ENCODE measurements at regions not wholly inside any gene's neighbourhood (a gene's known extent, or its start where the extent isn't known, plus 50 kb on each side); places are given as distances from the start of the nearest gene placed in this dataset.
"Not testable (repeated sequence)": the region's sequence is repeated elsewhere in the genome, so short reads cannot be mapped to it uniquely, and the experiment has no call there.

DNA sequence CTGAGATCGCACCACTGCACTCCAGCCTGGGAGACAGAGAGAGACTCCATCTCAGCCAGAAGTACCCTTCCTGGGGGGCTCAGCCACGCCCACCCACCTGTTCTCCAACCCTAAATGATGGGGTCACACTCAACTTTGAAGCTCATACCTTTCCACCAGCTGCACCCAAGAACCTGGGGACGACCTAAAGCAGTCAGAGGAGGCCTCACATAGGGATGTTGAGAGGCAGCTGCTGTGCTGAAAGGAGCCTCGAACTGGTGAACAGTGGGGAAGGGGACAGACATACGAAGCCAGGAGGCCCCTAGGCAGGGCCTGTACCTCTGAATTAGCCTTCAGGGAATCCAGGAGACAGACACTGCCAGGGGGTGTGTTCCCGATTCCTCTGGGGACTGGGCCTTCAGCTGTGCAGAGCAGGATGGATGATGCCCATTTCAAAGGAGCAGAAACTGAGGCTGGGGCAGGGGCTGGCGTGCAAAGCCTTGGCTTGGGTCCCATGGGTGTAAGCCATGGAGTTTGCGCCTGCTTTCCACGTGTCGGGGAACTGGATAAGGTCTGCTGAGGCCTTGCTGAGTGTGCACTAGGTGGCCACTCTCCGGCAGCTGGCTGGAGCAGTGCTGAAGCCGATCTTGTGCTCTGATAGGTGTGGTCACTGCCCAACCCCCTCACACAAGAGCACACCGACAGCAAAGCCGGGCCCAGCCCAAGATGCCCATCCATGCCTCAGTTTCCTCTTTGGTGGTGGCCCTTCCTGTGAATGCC, 130.8 kb downstream of the CPZ start:
- TF ChIP-seq, protein P1, sequence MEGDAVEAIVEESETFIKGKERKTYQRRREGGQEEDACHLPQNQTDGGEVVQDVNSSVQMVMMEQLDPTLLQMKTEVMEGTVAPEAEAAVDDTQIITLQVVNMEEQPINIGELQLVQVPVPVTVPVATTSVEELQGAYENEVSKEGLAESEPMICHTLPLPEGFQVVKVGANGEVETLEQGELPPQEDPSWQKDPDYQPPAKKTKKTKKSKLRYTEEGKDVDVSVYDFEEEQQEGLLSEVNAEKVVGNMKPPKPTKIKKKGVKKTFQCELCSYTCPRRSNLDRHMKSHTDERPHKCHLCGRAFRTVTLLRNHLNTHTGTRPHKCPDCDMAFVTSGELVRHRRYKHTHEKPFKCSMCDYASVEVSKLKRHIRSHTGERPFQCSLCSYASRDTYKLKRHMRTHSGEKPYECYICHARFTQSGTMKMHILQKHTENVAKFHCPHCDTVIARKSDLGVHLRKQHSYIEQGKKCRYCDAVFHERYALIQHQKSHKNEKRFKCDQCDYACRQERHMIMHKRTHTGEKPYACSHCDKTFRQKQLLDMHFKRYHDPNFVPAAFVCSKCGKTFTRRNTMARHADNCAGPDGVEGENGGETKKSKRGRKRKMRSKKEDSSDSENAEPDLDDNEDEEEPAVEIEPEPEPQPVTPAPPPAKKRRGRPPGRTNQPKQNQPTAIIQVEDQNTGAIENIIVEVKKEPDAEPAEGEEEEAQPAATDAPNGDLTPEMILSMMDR (IDR thresholded peaks at IDR 0.05; ENCODE audit: low read depth, low read length), result no peak
- no peak overlapping the region for H3K4me3 ChIP-seq (ENCODE audit: low read depth, low read length)

DNA sequence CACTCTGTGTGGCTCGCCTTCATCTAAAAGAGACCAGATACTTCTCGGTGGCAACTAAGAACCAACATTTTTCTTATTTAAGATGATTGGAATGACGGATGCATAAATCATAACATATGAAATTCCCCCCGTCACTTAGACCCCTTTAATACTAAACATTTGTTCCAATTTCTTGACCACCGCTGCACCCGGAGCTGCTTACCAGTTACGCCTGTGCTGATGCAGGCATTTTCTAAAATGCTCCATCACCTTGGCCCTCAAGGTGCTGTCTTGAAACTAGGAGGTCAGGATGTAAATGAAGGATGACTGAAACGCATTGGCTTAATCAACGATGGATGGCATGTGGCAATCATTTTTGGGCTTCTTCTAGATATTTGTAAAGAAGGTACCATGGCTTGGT, 130.0 kb downstream of the CPZ start:
- TF ChIP-seq, protein P1 (IDR thresholded peaks at IDR 0.05; ENCODE audit: low read depth, low read length), result no peak
- no peak overlapping the region for H3K4me3 ChIP-seq (ENCODE audit: low read depth, low read length)

DNA sequence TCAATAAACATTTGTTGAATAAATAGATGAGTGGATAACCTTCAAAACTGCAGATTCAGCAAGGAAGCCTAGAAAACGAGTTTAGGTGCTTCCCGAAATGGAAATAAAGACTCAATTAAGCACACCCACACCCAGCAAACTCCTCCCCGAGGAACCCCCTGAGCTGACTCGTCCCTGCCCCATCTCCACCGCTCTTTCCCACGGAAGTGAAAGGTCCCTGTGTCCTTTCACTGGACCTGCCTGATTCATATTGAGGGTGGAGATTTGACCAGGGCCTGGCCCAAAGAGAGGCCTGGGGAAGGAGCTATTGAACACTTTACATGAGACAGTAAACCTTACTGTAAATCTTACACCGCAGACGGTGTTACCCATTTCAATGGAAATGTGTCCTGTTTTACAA, 129.1 kb downstream of the CPZ start:
- TF ChIP-seq, protein P1 (IDR thresholded peaks at IDR 0.05; ENCODE audit: low read depth, low read length), result no peak
- no peak overlapping the region for H3K4me3 ChIP-seq (ENCODE audit: low read depth, low read length)

DNA sequence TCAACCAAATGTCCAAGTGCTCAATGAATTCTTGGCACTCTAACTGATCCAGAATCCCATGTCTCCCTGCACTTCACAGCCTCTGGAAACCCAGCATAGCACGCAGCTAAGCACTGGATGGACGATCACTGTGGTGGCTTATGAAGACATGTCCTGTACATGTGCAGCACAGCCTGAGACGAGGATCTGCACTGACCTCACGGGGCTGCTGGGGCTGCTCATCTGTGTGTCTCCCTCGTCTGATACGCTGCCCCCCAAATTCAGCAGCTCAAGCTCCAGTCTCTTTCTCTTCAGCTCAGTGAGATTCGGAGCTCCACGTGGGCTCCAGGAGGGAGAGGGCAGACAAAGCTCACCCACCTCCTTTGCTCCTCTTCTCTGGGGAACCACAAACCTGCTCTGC, 126.9 kb downstream of the CPZ start:
- TF ChIP-seq, protein P1 (IDR thresholded peaks at IDR 0.05; ENCODE audit: low read depth, low read length), result no peak
- no peak overlapping the region for H3K4me3 ChIP-seq (ENCODE audit: low read depth, low read length)

DNA sequence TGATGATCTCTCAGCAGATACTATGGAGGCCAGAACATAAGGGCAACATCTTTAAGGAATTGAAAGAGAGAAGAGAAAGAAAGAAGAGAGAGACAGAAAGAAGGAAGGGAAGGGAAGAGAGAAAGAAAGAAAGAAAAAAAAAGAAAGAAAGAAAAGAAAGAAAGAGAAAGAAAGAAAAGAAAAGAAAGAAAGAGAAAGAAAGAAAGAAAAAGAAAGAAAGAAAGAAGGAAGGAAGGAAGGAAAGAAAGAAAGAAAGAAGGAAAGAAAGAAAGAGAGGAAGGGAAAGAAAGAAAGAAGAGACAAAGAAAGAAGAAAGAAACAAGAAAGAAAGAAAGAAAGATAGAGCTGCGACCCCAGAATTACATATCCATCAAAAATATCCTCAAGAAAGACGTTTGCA, 124.9 kb downstream of the CPZ start:
- H3K4me3 ChIP-seq (ENCODE audit: low read depth, low read length), result not testable (repeated sequence)

DNA sequence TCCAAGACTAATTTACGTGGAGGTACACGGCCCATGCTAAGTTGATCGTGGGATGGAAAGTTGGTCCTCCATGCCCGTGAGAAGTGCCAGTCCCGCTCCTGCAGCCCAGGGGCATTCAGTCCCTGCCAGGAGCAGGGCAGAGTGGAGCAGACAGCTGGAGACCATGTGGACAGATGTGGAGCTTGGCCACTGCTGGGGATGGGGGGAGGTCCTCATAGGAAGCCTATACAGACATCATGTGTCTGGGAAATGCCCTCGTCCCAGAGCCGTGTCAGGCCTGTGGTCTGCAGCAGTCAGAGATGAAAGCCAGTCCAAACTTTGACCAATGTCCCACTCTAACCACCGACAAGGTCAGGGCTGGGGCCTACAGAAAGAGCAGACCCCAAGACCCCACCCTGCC, 118.4 kb downstream of the CPZ start:
- H3K4me3 ChIP-seq (ENCODE audit: low read depth, low read length), result no peak overlapping the region
- TF ChIP-seq, protein P1 (IDR thresholded peaks at IDR 0.05; ENCODE audit: low read depth, low read length), result no peak

DNA sequence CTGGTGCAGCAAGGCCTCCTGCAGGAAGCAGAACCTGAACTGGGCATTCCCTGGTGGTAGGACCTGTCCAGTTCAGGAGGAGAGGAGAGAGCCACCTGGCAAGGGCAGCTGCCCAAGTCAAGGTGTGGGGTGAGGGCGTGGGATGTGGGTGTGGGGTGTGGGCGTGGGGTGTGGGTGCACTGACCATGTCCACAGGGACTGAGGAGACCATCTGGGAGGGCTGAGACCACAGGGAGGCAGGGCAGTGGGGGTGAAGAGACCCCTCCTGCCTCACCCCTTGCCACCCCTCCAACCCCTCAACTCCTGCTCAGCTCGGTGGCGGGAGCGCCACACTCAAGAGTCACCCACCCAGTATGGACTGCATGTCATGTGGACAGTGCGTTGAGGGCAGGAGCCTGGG, 117.9 kb downstream of the CPZ start:
- TF ChIP-seq, protein P1 (IDR thresholded peaks at IDR 0.05; ENCODE audit: low read depth, low read length), result no peak
- H3K4me3 ChIP-seq (ENCODE audit: low read depth, low read length), result no peak overlapping the region

All from WI38 (cell line).